Endodermal cell (in vitro differentiated cells): ENCODE measurements at regions not wholly inside any gene's neighbourhood (a gene's known extent, or its start where the extent isn't known, plus 50 kb on each side); places are given as distances from the start of the nearest gene placed in this dataset.

Experiments
- DNase-seq: peaks from one replicate; pipeline ENCODE4 v3.0.0-alpha.2; 2017
- H3K27ac ChIP-seq: 2 replicates; pipeline ENCODE4 v1.5.1; 2013; ENCODE audit warnings: mild to moderate bottlenecking, low read depth, low read length, moderate library complexity
- H3K27me3 ChIP-seq: 2 replicates; pipeline ENCODE4 v1.6.1; 2013; ENCODE audit warnings: mild to moderate bottlenecking, low read length, moderate library complexity; ENCODE audit not compliant: insufficient read depth, control insufficient read depth, poor library complexity, severe bottlenecking
- H3K36me3 ChIP-seq: 2 replicates; pipeline ENCODE4 v1.7.0; 2013; ENCODE audit warnings: mild to moderate bottlenecking, low read length, moderate library complexity; ENCODE audit not compliant: control insufficient read depth, insufficient read depth
- H3K4me1 ChIP-seq: one replicate; pipeline ENCODE4 v1.7.0; 2013; ENCODE audit warnings: low read length; ENCODE audit not compliant: control insufficient read depth, insufficient read depth
- H3K4me3 ChIP-seq: 2 replicates; pipeline ENCODE4 v1.5.1; 2013; ENCODE audit warnings: mild to moderate bottlenecking, low read length, moderate library complexity
- H3K9ac ChIP-seq: 2 replicates; pipeline ENCODE4 v1.6.1; 2013; ENCODE audit warnings: mild to moderate bottlenecking, low read length, moderate library complexity; ENCODE audit not compliant: poor library complexity, severe bottlenecking; ENCODE audit errors: extremely low read depth
- H3K9me3 ChIP-seq: 2 replicates; pipeline ENCODE4 v1.6.1; 2013; ENCODE audit warnings: mild to moderate bottlenecking, low read length, moderate library complexity; ENCODE audit not compliant: control insufficient read depth
- H3K27ac Mint-ChIP-seq: 2 replicates; pipeline ENCODE4 v1.8.0; 2020; ENCODE audit warnings: mixed read lengths
- H3K27me3 Mint-ChIP-seq: 2 replicates; pipeline ENCODE4 v1.8.0; 2021; ENCODE audit warnings: mild to moderate bottlenecking, mixed read lengths; ENCODE audit not compliant: insufficient read depth
- H3K36me3 Mint-ChIP-seq: 2 replicates; pipeline ENCODE4 v1.8.0; 2020; ENCODE audit warnings: low read depth, mixed read lengths
- H3K4me1 Mint-ChIP-seq: 2 replicates; pipeline ENCODE4 v1.8.0; 2020; ENCODE audit warnings: mixed read lengths
- H3K4me3 Mint-ChIP-seq: 2 replicates; pipeline ENCODE4 v1.8.0; 2020; ENCODE audit warnings: mild to moderate bottlenecking, moderate library complexity, mixed read lengths
- H3K9me3 Mint-ChIP-seq: 2 replicates; pipeline ENCODE4 v1.8.0; 2020; ENCODE audit warnings: mild to moderate bottlenecking, mixed read lengths
- WGBS, 2 experiments: methylation state at CpG; one replicate each; pipeline versions ENCODE4 v1.1.5 to v1.1.7; 2013; ENCODE audit warnings: missing lambda C conversion rate in 2 of 2, mixed read lengths in 1 of 2; ENCODE audit not compliant: insufficient coverage in 1 of 2, insufficient read length in 1 of 2; 5-methylcytosine and 5-hydroxymethylcytosine counted together
- TF ChIP-seq, protein P1 (sequence below): fragments of 200-600 bp; sonication (generic); conservative IDR thresholded peaks from 2 replicates; pipeline ENCODE4 v1.5.0; 2021; ENCODE audit warnings: antibody characterized with exemption, mild to moderate bottlenecking

DNA sequence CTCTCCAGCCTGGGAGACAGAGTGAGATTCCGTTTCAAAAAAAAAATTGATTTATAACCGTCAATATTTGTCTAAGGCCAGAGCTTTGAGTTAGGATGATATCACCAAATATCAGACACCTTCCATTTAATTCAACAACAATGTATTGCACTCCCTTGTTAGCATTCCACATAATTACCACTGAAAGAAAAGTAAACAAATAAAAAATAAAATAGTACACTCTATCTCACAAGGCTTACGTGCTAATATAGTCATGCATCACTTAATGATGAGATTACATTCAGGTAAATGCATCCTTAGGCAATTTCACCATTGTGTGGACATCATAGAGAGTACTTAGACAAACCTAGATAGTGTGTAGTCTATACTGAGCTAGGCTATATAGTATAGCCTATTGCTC, 127.6 kb upstream of the RHOBTB1 start:
- H3K36me3 ChIP-seq = no peaks in the 10 kb centered on the region
- H3K4me3 ChIP-seq = no peak overlapping the region
- no peaks in the 10 kb centered on the region for H3K27me3 Mint-ChIP-seq
- H3K9me3 Mint-ChIP-seq = no peaks in the 10 kb centered on the region
- peaks cover 3% of the 10 kb centered on the region for H3K4me1 Mint-ChIP-seq
- no peaks in the 10 kb centered on the region for H3K27me3 ChIP-seq
- no peaks in the 10 kb centered on the region for H3K4me1 ChIP-seq
- no peaks in the 10 kb centered on the region for H3K36me3 Mint-ChIP-seq
- WGBS, 2 experiments = 92 to 97% methylated on average over 2 to 3 of the region's 3 CpGs
- no peak overlapping the region for H3K27ac Mint-ChIP-seq
- H3K9me3 ChIP-seq = no peaks in the 10 kb centered on the region
- H3K4me3 Mint-ChIP-seq = no peak overlapping the region
- TF ChIP-seq, protein P1, sequence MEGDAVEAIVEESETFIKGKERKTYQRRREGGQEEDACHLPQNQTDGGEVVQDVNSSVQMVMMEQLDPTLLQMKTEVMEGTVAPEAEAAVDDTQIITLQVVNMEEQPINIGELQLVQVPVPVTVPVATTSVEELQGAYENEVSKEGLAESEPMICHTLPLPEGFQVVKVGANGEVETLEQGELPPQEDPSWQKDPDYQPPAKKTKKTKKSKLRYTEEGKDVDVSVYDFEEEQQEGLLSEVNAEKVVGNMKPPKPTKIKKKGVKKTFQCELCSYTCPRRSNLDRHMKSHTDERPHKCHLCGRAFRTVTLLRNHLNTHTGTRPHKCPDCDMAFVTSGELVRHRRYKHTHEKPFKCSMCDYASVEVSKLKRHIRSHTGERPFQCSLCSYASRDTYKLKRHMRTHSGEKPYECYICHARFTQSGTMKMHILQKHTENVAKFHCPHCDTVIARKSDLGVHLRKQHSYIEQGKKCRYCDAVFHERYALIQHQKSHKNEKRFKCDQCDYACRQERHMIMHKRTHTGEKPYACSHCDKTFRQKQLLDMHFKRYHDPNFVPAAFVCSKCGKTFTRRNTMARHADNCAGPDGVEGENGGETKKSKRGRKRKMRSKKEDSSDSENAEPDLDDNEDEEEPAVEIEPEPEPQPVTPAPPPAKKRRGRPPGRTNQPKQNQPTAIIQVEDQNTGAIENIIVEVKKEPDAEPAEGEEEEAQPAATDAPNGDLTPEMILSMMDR = no peak
- H3K27ac ChIP-seq = no peak overlapping the region
- DNase-seq = no peak
- no peak overlapping the region for H3K9ac ChIP-seq

DNA sequence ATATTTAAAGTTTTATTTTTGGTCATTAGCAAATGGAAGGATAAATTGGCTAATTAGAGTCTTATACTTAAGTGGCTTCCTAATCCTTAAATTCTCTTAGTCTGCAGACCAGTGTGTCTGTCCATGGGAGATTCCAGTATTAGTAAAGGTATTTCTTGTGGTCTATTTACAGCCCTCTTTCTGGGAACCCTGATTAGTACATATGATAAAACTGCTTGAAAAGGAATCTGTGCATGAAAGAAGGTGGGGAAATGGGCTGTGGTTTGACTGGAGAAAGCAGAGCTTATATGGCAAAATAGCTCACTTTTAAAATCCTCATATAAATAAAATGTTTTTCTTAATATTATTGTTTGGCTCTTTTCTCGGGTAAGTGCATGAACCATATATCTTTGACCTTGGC, 124.5 kb upstream of the RHOBTB1 start:
- no peaks in the 10 kb centered on the region for H3K27me3 ChIP-seq
- Mint-ChIP-seq H3K9me3 (no peaks in the 10 kb centered on the region), H3K27me3 (no peaks in the 10 kb centered on the region), H3K4me1 (no peaks in the 10 kb centered on the region), H3K4me3 (no peak overlapping the region), H3K36me3 (no peaks in the 10 kb centered on the region), H3K27ac (no peak overlapping the region)
- H3K9ac ChIP-seq = no peak overlapping the region
- no peak overlapping the region for H3K27ac ChIP-seq
- H3K4me1 ChIP-seq = no peaks in the 10 kb centered on the region
- no peaks in the 10 kb centered on the region for H3K36me3 ChIP-seq
- WGBS, 2 experiments = 83 to 100% methylated on average over 1 of the region's 1 CpG
- no peaks in the 10 kb centered on the region for H3K9me3 ChIP-seq
- DNase-seq = no peak
- TF ChIP-seq, protein P1 = no peak
- H3K4me3 ChIP-seq = no peak overlapping the region

DNA sequence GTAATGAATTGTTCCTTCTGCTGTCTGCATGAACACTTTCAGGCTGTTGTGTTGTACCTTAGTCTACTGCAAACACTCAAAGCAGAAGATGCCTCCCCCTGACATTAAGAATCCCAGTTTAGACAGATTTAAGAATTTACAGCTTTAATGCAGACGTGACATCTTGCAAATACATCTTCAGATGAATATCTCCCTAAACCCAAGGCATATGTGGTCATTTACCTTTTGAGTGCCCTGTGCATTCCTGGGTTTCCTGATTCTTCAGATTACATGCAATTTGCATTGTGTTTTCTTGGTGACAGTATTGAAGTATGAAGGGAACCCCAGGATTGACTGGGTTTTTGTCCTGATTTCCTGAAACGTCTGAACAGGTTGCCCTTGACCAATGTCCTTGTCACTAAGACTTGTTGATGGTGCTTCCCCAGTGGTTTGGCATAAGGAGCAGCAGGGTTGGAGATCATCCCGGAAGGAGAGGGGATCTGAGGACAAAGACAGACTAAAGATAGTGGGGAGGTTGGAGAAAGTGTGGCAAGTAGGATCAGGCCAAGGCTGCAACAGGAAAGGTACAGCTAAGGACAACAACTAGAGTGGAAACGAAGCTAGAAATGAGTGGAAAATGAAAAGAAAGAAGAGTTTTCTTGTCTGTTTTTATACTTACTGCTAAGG, 123.8 kb upstream of the RHOBTB1 start:
- Mint-ChIP-seq H3K27me3 (no peaks in the 10 kb centered on the region), H3K4me3 (no peak overlapping the region), H3K27ac (no peak overlapping the region), H3K9me3 (no peaks in the 10 kb centered on the region), H3K4me1 (peaks cover 4% of the 10 kb centered on the region), H3K36me3 (no peaks in the 10 kb centered on the region)
- Histone ChIP-seq H3K4me3 (no peak overlapping the region), H3K9ac (no peak overlapping the region), H3K27me3 (no peaks in the 10 kb centered on the region), H3K36me3 (no peaks in the 10 kb centered on the region), H3K27ac (no peak overlapping the region), H3K9me3 (no peaks in the 10 kb centered on the region), H3K4me1 (no peaks in the 10 kb centered on the region)
- TF ChIP-seq, protein P1 = no peak
- 86 to 93% methylated on average over 3 to 4 of the region's 4 CpGs for WGBS, 2 experiments
- no peak for DNase-seq
